Liver (tissue), 8 donors: ENCODE measurements at regions not wholly inside any gene's neighbourhood (a gene's known extent, or its start where the extent isn't known, plus 50 kb on each side); places are given as distances from the start of the nearest gene placed in this dataset.
"Not testable (repeated sequence)": the region's sequence is repeated elsewhere in the genome, so short reads cannot be mapped to it uniquely, and the experiment has no call there.

Source experiments
- DNase-seq: peaks from one replicate; pipeline ENCODE4 v3.0.0-alpha.2; 2017; ENCODE audit warnings: low spot score
- H3K27ac ChIP-seq, 2 donors: one replicate each; pipeline ENCODE4 v1.7.0; 2013; ENCODE audit warnings: inconsistent platforms in 2 of 2, low read length in 2 of 2, control low read depth in 1 of 2, low read depth in 1 of 2, mild to moderate bottlenecking in 1 of 2
- H3K27me3 ChIP-seq, 4 donors: one replicate each; pipeline versions ENCODE4 v1.6.1 to v1.7.0; 2013; ENCODE audit warnings: low read length in 3 of 4, inconsistent platforms in 1 of 4, mild to moderate bottlenecking in 1 of 4, moderate library complexity in 1 of 4; ENCODE audit not compliant: control insufficient read depth in 4 of 4, insufficient read depth in 4 of 4
- H3K36me3 ChIP-seq, 4 donors: one replicate each; pipeline versions ENCODE4 v1.6.1 to v1.7.0; 2013; ENCODE audit warnings: low read length in 3 of 4, mild to moderate bottlenecking in 3 of 4, low read depth in 1 of 4, moderate library complexity in 1 of 4; ENCODE audit not compliant: control insufficient read depth in 4 of 4, insufficient read depth in 3 of 4
- H3K4me1 ChIP-seq, 4 donors: one replicate each; pipeline versions ENCODE4 v1.6.1 to v1.7.0; 2013; ENCODE audit warnings: low read length in 3 of 4, mild to moderate bottlenecking in 3 of 4, moderate library complexity in 1 of 4; ENCODE audit not compliant: control insufficient read depth in 4 of 4, insufficient read depth in 4 of 4
- H3K4me3 ChIP-seq, 3 donors: one replicate each; pipeline versions ENCODE4 v1.6.1 to v1.7.0; 2013; ENCODE audit warnings: low read length in 3 of 3, control low read depth in 1 of 3, low read depth in 1 of 3, mild to moderate bottlenecking in 1 of 3
- H3K9ac ChIP-seq, 2 donors: one replicate each; pipeline ENCODE4 v1.7.0; 2013; ENCODE audit warnings: low read length in 2 of 2, mild to moderate bottlenecking in 2 of 2, moderate library complexity in 2 of 2, control low read depth in 1 of 2, low read depth in 1 of 2
- H3K9me3 ChIP-seq, 4 donors: one replicate each; pipeline versions ENCODE4 v1.6.1 to v1.7.0; 2013; ENCODE audit warnings: low read length in 3 of 4; ENCODE audit not compliant: control insufficient read depth in 4 of 4
- CTCF ChIP-seq: fragments of 150-350 bp; IDR thresholded peaks from 2 replicates; pipeline ENCODE4 v1.5.1; 2017; ENCODE audit warnings: improper control_type of control experiment, low read depth, low read length; ENCODE audit not compliant: missing input control
- EGR1 ChIP-seq, 2 donors: IDR thresholded peaks; 2 replicates each; pipeline ENCODE4 v1.6.1; 2016 to 2018; ENCODE audit warnings: antibody characterized with exemption in 2 of 2, low read depth in 2 of 2
- FOXA1 ChIP-seq: IDR thresholded peaks from 2 replicates; pipeline ENCODE4 v1.6.1; 2016; ENCODE audit warnings: antibody characterized with exemption
- FOXA2 ChIP-seq: IDR thresholded peaks from 2 replicates; pipeline ENCODE4 v1.6.1; 2016; ENCODE audit warnings: antibody characterized with exemption
- HNF4A ChIP-seq, 2 donors: conservative IDR thresholded peaks; 2 replicates each; pipeline ENCODE4 v1.6.1; 2016; ENCODE audit warnings: antibody characterized with exemption in 2 of 2, mild to moderate bottlenecking in 2 of 2
- HNF4G ChIP-seq: IDR thresholded peaks from 2 replicates; pipeline ENCODE4 v1.6.1; 2016; ENCODE audit warnings: antibody characterized with exemption
- MAX ChIP-seq: IDR thresholded peaks from 2 replicates; pipeline ENCODE4 v1.6.1; 2016; ENCODE audit warnings: antibody characterized with exemption
- NR2F2 ChIP-seq: IDR thresholded peaks from 2 replicates; pipeline ENCODE4 v1.6.1; 2016; ENCODE audit warnings: antibody characterized with exemption
- REST ChIP-seq: IDR thresholded peaks from 2 replicates; pipeline ENCODE4 v1.6.1; 2016; ENCODE audit warnings: antibody characterized with exemption, mild to moderate bottlenecking
- RXRA ChIP-seq, 2 donors: IDR thresholded peaks; 2 replicates each; pipeline ENCODE4 v1.6.1; 2017 to 2018; ENCODE audit warnings: antibody characterized with exemption in 2 of 2, mild to moderate bottlenecking in 1 of 2
- TAF1 ChIP-seq: conservative IDR thresholded peaks from 2 replicates; pipeline ENCODE4 v1.6.1; 2016; ENCODE audit warnings: antibody characterized with exemption, mild to moderate bottlenecking
- ZBTB33 ChIP-seq: IDR thresholded peaks from 2 replicates; pipeline ENCODE4 v1.6.1; 2016; ENCODE audit warnings: antibody characterized with exemption
- WGBS: extraction: QIAGEN DNeasy Blood & Tissue Kit; methylation state at CpG from one replicate; pipeline ENCODE4 v1.1.7; 2013; 5-methylcytosine and 5-hydroxymethylcytosine counted together
- donor health status: healthy.
- donor health status: healthy.
- donor health status: healthy.
- donor health status: healthy.
- donor health status: healthy.

GRCh38 chr9:103355000-103355399 lies 359.9 kb downstream of the CYLC2 start:
- Histone ChIP-seq H3K4me1 (no peaks in the 10 kb centered on the region), H3K4me3 (no peak overlapping the region), H3K27ac (no peak overlapping the region), H3K9ac (no peak overlapping the region), H3K9me3 (peaks cover 0 to 3% (median 1%) of the 10 kb centered on the region in 4 donors), H3K27me3 (no peaks in the 10 kb centered on the region), H3K36me3 (no peaks in the 10 kb centered on the region)
- TF ChIP-seq ZBTB33 (no peak), EGR1 (IDR thresholded peaks at IDR 0.05; ENCODE audit: low read depth in 2 of 2) (no peak), FOXA1 (no peak), NR2F2 (no peak), CTCF (no peak)
- WGBS = 79% methylated on average over 2 of the region's 2 CpGs
- no peak for DNase-seq

GRCh38 chr9:103357980-103358379 lies 362.8 kb downstream of the CYLC2 start:
- not testable (repeated sequence) for H3K27ac ChIP-seq, H3K4me3 ChIP-seq, H3K9me3 ChIP-seq, DNase-seq, H3K4me1 ChIP-seq, H3K9ac ChIP-seq, H3K36me3 ChIP-seq, H3K27me3 ChIP-seq
- WGBS = 81% methylated on average over 3 of the region's 3 CpGs

GRCh38 chr9:103361906-103362305 lies 366.8 kb downstream of the CYLC2 start:
- no peak for DNase-seq
- Histone ChIP-seq H3K27me3 (no peaks in the 10 kb centered on the region), H3K4me3 (no peak overlapping the region), H3K9me3 (peaks cover 0 to 3% (median 0%) of the 10 kb centered on the region in 4 donors), H3K9ac (no peak overlapping the region), H3K4me1 (no peaks in the 10 kb centered on the region), H3K27ac (no peak overlapping the region), H3K36me3 (no peaks in the 10 kb centered on the region)
- TF ChIP-seq MAX = no peak
- no peak for TF ChIP-seq REST
- TF ChIP-seq RXRA (IDR thresholded peaks at IDR 0.05) = no peak
- no peak for TF ChIP-seq HNF4G
- no peak for TF ChIP-seq TAF1
- TF ChIP-seq FOXA2 = no peak
- no peak for TF ChIP-seq HNF4A (conservative IDR thresholded peaks at IDR 0.05)
- no peak for TF ChIP-seq FOXA1
- no peak for TF ChIP-seq NR2F2
